IPS-11a (cell line): ENCODE measurements at regions not wholly inside any gene's neighbourhood (a gene's known extent, or its start where the extent isn't known, plus 50 kb on each side); places are given as distances from the start of the nearest gene placed in this dataset.

ENCODE experiments used
- H3K4me3 ChIP-seq: one replicate; pipeline ENCODE4 v1.5.1; 2013; ENCODE audit warnings: low read depth, low read length, control low read depth

DNA sequence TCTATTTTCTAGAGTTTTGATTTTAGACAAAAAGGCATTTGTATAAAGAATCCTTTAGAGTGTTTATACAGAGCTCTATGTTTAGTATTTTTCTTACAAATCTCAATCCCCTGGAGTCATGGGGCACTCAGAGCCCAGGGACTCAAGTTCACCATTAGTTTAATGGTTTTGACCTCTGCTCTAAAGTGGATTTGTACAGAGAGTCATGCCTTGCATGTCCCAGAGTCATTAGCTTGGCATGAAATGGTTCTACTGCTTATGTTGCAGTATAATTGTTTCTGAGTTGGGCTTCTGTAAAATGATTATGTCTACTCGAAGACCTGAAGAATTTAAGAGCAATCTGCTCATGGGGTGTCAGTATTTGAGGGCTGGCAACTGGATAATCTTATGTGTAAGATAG lies 406.2 kb downstream of the DLEU7 start:
- H3K4me3 ChIP-seq: no peak overlapping the region

DNA sequence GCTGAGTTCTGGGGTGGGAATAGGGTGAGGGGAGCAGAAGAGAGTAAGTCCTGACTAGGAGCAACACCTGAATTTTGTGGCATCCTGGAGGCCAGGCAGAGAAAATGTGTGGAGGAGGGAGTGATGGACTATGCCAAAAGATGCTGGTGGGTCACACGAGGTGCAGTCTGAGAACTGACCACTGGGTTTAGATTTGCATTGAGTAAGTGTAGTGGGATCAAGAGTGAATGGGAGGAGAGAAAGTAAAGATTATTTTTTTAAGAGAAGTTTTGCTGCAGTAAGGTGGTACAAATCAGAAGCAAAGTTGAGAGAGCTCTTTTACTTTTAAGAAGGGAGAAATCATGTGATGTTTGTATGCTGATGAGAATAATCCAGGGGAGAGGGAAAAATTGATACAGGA lies 405.1 kb downstream of the DLEU7 start:
- H3K4me3 ChIP-seq: no peak overlapping the region

DNA sequence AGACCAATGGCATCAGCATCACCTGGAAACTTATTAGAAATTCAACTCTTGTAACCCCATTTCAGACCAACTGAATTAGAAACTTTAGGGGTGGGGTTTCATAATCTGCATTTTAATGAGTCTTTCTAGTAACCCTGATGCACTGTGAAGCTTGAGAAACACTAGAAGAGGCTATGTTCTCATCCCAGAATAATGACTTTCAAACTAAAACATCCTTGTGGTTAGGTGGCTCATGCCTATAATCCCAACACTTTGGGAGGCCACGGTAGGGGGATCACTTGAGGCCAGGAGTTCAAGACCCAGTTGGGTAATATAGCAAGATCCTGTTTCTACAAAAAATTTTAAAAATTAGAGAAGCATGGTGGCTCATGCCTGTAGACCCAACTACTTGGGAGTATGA lies 402.4 kb downstream of the DLEU7 start:
- H3K4me3 ChIP-seq: no peak overlapping the region

DNA sequence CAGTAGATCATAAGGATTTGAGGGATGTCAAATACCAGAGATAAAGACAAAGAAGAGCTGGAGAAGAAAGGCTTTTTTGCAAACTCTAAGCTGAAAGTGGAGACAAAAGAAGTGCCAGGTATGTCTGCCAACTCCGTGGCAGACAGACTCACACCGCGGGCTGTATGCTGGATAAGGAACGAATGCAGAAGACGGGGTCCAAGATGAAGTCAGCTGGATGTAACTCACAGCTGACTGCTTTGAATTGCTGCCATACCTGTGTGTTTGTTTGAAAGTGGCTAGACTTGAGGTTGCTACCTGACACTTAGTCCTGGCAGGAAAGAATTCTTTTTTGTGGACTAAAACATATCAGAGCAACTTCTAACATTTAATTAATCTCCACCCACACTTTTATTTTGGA lies 398.8 kb downstream of the DLEU7 start:
- no peak overlapping the region for H3K4me3 ChIP-seq

DNA sequence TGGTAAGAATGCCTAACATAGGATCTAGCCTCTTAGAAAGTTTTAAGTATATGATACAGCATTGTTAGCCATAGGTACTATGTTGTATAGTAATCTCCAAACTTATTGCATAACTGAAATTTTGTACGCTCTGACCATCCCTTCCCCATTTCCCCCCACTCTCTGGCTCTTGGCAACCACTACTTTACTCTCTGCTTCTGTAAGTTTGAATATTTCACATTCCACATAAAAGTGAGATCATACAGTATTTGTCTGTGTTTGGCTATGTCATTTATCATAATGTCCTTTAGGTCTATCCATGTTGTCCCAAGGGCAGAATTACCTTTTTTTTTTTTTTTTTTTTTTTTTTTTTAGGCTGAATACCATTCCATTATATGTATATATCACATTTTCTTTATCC lies 396.9 kb downstream of the DLEU7 start:
- no peak overlapping the region for H3K4me3 ChIP-seq

DNA sequence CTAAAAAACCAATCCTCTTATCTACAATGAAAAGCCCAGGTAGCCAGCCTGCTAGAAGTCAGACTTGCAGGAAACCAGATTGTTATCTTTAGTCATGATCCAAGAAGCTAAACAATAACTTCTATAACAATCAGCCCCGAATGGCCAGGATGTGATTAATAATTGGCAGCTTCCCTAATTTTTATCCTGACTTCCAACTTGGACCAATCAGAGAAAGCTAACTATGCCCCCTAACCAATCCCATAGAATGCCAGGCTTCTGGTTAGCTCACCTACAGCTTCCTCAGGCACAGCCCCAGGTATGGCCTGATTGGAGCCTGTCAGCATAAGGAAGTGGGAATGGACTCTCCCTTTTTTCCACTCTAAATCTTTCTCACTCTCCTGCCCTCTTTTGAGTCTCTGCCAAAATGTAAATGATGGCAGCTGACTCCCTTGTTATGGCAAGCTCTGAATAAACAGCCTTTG lies 394.9 kb downstream of the DLEU7 start:
- H3K4me3 ChIP-seq: no peak overlapping the region

DNA sequence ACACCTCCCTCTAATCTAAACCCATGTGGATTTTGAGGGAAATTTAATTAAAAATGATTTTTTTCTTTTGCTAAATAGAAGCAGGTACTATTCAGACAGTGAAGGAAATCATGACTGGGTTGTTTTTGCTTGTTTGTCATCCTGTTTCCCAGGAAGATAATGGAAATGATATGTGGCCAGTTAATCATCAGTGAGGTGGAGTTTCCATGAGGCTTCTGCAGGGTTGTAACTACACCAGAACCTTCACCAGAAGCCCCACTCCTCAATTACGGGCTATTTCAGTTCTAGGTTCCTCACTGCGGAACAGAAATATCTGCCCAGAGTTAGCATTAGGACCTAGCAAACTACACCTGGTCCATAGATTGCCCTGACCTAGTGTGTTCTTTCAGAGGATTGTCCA lies 394.0 kb downstream of the DLEU7 start:
- H3K4me3 ChIP-seq: no peak overlapping the region

DNA sequence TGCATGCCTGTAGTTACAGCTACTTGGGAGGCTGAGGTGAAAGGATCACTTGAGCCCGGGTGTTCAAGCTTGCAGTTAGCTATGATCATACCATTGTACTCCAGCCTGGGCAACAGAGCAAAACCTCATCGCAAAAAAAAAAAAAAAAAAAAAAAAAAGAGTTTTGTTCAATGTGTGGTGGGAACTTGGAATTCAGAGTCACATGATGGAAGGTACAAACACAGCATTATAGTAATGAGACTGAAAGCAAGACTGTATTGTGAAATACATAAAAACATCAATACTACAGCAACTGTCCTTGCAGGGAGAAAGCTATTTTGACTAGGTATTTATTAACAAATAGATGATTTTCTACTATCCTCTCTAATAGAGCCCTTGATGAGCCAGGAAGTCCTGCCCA lies 393.2 kb downstream of the DLEU7 start:
- no peak overlapping the region for H3K4me3 ChIP-seq

DNA sequence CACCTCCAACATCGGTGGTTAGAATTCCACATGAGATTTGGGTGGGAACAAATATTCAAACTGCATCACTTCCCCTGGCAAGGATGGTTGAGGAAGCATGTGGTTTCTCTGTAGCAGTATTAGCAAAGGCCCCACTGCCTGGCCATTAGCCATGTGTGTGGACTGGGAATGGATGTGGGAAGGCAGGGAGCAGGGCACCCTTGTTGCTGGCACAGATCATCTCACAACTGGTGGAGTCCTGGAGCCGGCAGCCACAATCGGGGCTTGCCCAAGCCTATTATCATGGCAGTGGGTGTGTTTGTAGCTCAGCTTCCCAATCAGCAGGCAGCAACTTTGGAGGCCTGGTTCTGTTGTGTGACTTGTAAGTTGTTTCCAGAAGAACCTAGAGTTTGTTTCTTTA lies 391.9 kb downstream of the DLEU7 start:
- H3K4me3 ChIP-seq: no peak overlapping the region

DNA sequence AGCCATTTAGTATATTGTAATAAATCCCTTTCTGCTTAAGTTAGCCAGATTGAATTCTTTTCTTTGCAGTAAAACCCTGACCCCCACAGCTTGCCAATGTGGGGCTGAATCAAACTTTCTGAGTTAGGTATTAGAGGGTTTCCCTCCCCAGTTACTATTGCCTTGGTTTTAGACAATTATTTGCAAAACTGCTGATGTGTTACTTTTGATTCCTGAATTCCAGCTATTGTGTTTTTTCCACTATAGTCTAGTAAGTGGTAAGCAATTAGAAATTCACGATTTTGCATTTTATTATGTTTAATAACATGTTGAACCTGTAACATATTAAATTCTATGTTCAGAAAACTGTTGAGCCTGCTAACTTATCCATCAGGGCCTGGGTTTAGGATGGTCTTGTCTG lies 391.5 kb downstream of the DLEU7 start:
- H3K4me3 ChIP-seq: no peak overlapping the region

DNA sequence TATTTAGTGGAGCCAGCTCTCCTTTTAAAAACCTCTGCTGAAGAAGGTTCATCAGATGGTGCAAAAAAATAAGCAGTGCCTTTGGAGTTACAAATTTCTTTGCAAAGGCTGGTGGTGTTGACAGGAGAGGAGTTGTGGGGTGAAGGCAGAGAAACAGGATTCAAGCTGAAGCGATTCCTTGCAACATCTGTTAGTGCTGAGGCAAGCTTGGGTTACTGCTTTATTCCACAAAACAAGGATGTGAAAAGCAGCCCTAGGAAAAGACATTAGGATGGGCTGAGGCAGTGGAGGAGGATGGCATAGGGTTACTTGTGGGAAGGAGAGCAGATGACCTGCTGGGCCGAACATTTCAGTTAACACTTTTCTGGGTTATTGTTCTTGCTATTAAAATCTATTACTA lies 390.7 kb downstream of the DLEU7 start:
- H3K4me3 ChIP-seq: no peak overlapping the region

DNA sequence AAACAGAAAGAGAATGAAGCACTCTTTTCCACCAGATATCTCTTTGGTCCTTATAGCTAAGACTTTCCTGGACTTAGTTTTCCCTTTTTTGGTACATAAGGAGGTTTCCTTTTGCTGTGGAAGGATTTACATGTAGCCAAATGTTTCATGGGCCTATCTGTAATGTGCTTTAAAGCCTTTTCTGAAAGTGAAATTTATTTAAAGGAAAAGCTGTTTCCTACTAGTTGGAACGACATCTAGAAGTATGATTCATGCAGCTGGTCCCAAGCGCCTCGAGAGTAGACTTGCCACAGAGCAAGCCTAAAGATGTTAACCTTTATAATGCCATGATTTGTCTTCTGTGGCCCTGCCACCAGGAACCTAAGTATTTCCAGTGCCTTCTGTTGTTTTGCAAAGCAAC lies 390.3 kb downstream of the DLEU7 start:
- no peak overlapping the region for H3K4me3 ChIP-seq

DNA sequence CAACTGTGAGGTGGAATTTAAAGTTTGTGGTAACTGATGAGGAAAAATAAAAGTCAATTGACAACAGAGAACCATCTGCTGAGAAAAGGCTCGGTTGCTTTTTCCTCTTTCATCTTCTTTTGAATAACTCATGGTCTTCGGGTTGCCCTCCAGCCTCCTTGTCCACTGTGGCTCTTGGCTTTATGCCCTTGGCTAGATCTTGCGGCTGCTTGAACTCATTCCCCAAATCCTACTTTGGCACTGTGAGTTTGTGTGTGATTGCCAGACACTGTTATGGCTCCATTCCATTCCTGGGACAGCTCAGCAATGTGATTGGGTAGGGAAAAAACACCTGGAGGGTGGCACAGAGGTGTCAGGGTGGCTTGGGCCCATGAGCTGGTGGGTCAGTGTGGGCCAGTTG lies 387.4 kb downstream of the DLEU7 start:
- no peak overlapping the region for H3K4me3 ChIP-seq

DNA sequence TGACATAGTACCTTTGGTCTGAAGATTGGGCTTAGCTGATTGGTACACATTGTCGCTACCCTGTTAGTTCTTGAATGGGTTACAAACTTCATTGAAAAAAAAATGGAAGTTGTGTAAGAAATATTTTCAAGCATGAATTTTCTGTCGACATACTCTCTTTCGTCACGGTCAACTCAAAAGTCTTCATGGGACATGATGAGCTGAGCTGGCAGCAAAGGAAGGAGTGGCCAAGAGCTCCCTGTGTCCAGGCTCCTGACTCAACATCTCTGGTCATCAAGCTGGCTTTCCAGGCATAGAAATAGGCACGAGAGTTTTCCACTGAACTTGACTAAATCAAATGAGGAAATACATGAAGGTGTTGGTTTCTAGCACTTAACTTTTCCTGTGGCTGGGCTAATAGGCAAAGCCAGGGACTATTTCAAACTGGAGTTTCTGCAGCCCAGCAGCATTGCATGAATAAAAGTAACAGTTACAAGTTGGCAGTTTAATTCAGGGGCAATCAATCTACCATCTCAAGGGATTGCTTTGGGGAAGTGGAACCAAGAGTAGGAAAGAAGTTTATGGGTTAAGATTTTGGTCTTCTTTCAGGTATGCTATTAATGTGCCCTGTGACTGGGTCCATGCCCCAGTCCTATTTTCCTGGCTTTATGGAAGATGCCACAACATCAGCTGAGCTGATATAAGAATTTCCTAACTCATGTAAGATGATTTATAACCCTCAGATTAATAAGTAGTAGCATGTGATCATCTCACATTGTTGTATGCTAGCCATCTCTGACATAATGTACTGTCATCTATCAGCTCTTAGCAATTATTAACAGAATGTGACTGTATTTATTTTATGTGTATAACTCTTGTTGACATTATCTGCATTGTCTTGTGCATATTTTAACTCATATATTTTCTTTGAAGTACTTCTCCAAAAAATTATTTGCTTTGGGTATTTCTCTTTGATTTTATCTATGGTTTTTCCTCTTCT lies 385.8 kb downstream of the DLEU7 start:
- no peak overlapping the region for H3K4me3 ChIP-seq

DNA sequence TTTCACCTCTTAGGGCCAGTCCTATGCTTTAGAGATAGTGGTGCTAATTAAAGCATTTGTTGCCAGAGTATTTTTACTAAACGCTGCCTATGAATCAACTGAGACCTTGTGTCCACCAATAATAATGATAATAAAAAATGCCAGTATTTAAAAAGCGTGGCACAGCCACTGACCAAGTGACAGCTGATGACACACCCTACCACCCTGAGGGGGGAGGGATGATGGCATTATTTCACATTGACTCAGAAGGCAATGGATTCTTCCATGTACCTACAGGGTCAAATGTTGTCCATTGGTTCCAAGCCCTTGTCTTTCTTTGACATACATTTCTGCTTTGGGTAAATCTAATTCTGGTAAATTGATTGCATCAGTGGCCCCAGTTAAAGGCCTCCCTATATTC lies 384.4 kb downstream of the DLEU7 start:
- H3K4me3 ChIP-seq: no peak overlapping the region

DNA sequence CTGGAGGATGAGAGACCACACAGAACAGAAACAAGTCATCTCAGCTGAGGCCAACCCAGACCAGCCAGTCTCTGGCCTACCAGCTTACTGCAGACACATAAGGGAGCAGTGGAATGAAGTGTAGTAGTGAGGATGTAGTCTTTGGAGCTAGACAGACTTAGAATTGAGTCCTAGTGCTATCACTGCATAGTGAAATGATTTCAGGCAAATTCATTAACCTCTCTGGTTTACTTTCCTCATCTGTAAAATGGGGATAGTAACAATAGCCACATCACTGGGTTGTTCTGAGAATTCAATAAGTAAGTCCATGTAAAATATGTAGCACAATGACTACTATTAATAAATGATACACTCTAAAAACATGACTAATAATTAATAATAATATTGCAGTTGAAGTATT lies 383.8 kb downstream of the DLEU7 start:
- no peak overlapping the region for H3K4me3 ChIP-seq

DNA sequence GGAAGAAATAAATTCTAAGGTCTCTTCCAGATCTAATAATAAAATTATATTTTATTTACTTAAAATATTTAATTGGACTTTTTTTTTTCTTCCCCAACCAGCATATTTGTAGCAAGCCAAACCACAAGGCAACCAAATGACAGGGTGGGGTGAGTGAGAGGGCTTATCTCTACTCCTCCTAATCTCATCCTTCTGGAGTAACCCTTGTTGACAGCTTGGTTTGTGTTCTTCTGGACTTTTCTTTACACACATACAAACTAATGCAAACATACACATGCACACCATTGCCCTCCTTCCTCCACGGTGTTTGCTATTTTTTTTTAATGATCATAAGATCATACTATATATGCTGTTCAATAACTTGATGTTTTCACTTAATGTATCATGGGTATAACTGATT lies 383.1 kb downstream of the DLEU7 start:
- H3K4me3 ChIP-seq: no peak overlapping the region

DNA sequence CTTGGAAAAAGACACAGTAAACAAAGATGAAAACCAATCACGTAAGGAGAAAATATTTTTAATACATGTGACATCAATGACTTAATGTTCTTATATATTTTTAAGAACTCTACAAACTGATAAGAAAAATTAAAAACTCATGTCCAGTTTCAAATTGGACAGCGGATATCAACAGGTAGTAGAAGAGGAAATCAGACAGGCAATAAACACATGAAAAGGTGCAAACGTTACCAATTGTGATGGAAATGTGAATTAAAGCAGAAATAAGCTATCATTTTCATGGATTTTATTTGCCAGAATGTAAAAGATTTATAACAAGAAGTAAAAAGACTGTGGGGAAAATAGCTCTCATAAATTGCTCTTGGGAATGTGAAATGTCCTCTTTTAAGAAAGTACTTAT lies 382.3 kb downstream of the DLEU7 start:
- H3K4me3 ChIP-seq: no peak overlapping the region

DNA sequence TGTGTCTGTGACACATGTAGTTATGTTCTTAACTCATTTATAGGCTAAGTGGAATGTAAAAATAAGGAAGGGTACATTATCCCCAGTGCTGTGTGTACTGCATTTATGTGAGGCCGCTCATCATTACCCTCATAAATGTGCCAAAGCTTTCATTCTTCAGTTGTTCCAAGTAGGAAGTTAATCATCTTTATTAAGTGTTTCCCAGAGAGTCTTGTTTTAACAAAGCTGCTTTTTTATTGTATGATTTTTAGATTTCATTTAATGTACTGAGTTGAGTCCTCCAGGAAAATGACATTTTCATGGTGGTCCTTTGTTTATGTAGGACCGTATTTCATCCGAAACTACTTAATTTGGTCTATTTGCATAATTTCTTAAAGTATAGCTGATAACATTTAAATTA lies 379.8 kb downstream of the DLEU7 start:
- no peak overlapping the region for H3K4me3 ChIP-seq

DNA sequence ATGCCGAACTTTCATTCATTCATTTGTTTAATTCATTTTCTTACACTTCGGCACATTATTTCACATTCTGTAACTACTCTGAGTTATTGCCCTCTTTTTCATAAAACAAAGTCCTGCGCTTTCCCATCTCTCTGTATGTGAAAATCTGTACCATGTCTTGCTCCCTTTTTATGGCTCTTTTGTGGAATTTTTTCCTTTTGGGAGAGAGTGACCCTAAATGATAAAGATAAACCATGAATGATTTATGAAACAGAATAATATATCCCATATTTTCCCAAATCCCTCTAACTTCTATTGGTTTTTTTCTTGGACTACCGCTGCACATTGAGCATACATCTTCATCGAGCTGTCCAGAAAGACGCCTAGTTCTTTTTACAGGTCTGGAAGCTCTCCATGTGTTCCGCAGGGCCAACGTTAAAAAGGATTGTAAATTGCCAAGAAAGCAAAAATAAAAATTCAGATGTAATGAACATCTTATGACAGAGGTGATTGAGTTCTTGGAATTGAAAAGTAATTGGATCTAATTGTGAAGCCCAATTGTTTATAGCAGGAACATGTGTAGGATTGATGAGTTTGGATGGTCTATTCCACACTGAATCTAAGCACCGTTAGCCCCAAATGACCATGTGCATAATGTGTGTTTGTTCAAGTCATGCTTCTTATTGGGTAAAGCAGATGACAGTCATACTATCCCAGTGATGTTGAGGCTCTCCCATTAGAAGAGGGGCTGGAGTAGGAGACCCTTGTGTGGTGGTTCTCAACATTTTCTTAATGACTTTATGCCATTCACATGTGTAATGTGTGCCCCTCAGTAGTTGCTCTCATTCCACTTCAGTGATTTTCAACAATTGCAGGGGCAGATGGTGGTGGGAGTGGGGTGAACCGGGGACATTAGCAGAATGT lies 378.9 kb downstream of the DLEU7 start:
- H3K4me3 ChIP-seq: no peak overlapping the region

DNA sequence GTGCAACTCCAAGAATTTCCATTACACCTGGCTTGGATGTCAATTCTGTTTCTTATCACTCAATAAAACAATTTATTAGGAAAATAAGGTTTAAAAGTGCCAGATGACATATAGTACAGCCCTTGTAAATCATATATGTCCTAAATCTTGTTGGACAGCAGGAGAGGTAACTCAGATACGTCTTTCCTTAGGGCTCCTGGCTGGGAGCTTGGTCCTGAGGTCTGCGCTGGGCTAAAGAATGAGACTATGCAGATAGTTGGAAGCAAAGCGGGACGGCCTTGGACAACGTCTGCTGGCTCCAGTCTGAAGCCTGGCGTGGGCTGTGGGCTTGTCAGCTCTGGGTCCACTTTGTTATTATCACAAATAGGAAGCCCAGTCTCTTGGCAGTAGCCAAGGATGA lies 377.0 kb downstream of the DLEU7 start:
- no peak overlapping the region for H3K4me3 ChIP-seq
